ENCODE measurements at regions not wholly inside any gene's neighbourhood (a gene's known extent, or its start where the extent isn't known, plus 50 kb on each side); places are given as distances from the start of the nearest gene placed in this dataset.

- intact Hi-C loops (cut with micrococcal nuclease) (no loop called here), dilution Hi-C loops (cut with MboI; ENCODE audit: extremely low pct_ligation_motif_present, low sequenced_read_pairs) (no loop called here)
- Histone ChIP-seq H3K9me1 (replicated peaks; ENCODE audit: control insufficient read depth, extremely low read depth, insufficient read depth, low read length) (no peaks in the 10 kb centered on the region), H3K9me3 (replicated peaks; ENCODE audit: control insufficient read depth, insufficient read depth, low read length) (no peaks in the 10 kb centered on the region), H3K4me2 (ENCODE audit: insufficient read depth, low read length) (no peak overlapping the region), H3K9ac (replicated peaks; ENCODE audit: extremely low read depth, insufficient read depth, low read length) (no peak overlapping the region), H3K4me1 (ENCODE audit: control insufficient read depth, extremely low read depth, insufficient read depth, low read length) (no peaks in the 10 kb centered on the region), H4K20me1 (replicated peaks; ENCODE audit: control insufficient read depth, extremely low read depth, insufficient read depth, low read length) (no peaks in the 10 kb centered on the region), H3K79me2 (ENCODE audit: control insufficient read depth, insufficient read depth, low read length) (no peaks in the 10 kb centered on the region), H3K27ac (ENCODE audit: insufficient read depth, low read depth, low read length) (no peak overlapping the region), H2AFZ (ENCODE audit: low read depth, low read length) (no peak overlapping the region), H3K36me3 (ENCODE audit: control insufficient read depth in 2 of 2, extremely low read depth in 1 of 2, insufficient read depth in 2 of 2, low read length in 2 of 2) (no peaks in the 10 kb centered on the region), H3K27me3 (ENCODE audit: control insufficient read depth in 2 of 2, insufficient read depth in 2 of 2, low read length in 2 of 2) (peaks cover 0 to 2% of the 10 kb centered on the region in 2 experiments), H3K4me3 (replicated peaks in 1 of 3; ENCODE audit: insufficient read depth in 1 of 3, low read depth in 1 of 3, low read length in 3 of 3) (no peak overlapping the region)
- no TSS peak for BruUV-seq (replicated peaks)
- DNase-seq (ENCODE audit: low read depth, low spot score) (no peak), FAIRE-seq (no peak)
- ChIA-PET CTCF (no interaction called here), POLR2A (no interaction called here)
- TF ChIP-seq POLR2AphosphoS5 (IDR thresholded peaks at IDR 0.05; ENCODE audit: insufficient read depth, low read depth, low read length) (no peak), JUN (IDR thresholded peaks at IDR 0.05; ENCODE audit: borderline replicate concordance, insufficient read depth, insufficient read length, low read depth) (no peak), GATA2 (IDR thresholded peaks at IDR 0.05; ENCODE audit: insufficient read depth, insufficient read length, low read depth, low read length) (no peak), MAX (IDR thresholded peaks at IDR 0.05; ENCODE audit: insufficient read depth, insufficient read length) (no peak), FOS (IDR thresholded peaks at IDR 0.05; ENCODE audit: borderline replicate concordance, insufficient read depth, low read length) (no peak), EZH2 (IDR thresholded peaks at IDR 0.05; ENCODE audit: borderline replicate concordance, low read depth, low read length, severe bottlenecking) (no peak), CTCF (IDR thresholded peaks at IDR 0.05; ENCODE audit: extremely low read depth in 1 of 2, insufficient read depth in 1 of 2, low read depth in 1 of 2, low read length in 2 of 2) (no peak), POLR2A (IDR thresholded peaks at IDR 0.05; ENCODE audit: low read depth, low read length) (no peak)
Measured at GRCh38 chr15:59946084-59946483, 58.0 kb upstream of the FOXB1 start.

Measured in endothelial cell of umbilical vein (primary cell).